Erythroblast (primary cell): ENCODE measurements at regions not wholly inside any gene's neighbourhood (a gene's known extent, or its start where the extent isn't known, plus 50 kb on each side); places are given as distances from the start of the nearest gene placed in this dataset.

ENCODE experiments used
- GATA1 ChIP-seq: IDR thresholded peaks from 2 replicates; pipeline ENCODE4 v1.6.1; 2011; ENCODE audit warnings: low read depth, mild to moderate bottlenecking, control low read depth, low read length, moderate library complexity
- POLR2A ChIP-seq: IDR thresholded peaks from 2 replicates; pipeline ENCODE4 v1.6.1; 2011; ENCODE audit warnings: mild to moderate bottlenecking, low read length

DNA sequence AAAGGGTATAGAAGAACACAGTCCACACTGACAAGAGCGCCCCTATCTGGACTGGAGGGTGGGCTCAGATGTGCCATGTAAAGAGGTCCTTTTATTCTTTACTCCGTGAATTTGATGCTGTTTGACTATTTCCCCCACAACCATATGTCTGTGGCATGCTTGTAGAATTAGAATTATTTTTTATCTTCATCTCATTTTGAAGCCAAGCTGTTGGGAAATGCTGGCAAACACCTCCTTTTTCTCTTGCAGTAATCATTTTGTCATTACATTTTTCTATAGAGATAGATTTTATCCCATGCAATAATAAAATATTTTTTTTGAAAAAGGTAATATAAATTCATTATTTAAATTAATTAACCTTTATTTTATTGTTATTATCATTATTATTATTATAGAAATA, 926.6 kb upstream of the AUTS2 start:
- no peak for TF ChIP-seq POLR2A
- no peak for TF ChIP-seq GATA1
